ENCODE measurements at regions not wholly inside any gene's neighbourhood (a gene's known extent, or its start where the extent isn't known, plus 50 kb on each side); places are given as distances from the start of the nearest gene placed in this dataset.

DNA sequence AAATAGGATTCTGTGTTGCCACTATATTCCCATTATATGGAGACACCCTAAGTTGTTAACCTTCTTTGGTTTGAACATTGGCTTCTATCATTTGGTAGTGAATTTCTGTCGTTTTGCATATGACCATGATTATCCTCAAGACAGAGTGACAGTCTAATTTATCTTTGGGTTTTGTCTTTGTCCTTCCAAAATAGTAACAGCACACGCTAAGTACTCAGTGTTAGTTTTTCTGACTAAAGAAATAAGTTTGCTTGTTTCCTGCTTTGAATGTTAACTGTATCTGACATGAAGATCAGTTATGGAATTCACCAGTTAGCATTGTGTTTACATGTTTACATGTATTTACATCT, 352.5 kb upstream of the GRM7 start (continued):
- TF ChIP-seq, protein P1, sequence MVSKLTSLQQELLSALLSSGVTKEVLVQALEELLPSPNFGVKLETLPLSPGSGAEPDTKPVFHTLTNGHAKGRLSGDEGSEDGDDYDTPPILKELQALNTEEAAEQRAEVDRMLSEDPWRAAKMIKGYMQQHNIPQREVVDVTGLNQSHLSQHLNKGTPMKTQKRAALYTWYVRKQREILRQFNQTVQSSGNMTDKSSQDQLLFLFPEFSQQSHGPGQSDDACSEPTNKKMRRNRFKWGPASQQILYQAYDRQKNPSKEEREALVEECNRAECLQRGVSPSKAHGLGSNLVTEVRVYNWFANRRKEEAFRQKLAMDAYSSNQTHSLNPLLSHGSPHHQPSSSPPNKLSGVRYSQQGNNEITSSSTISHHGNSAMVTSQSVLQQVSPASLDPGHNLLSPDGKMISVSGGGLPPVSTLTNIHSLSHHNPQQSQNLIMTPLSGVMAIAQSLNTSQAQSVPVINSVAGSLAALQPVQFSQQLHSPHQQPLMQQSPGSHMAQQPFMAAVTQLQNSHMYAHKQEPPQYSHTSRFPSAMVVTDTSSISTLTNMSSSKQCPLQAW (CRISPR knock-in tag; IDR thresholded peaks at IDR 0.05): no peak
- TF ChIP-seq PHF21A (CRISPR knock-in tag; IDR thresholded peaks at IDR 0.05): no peak
- TF ChIP-seq, protein P2, sequence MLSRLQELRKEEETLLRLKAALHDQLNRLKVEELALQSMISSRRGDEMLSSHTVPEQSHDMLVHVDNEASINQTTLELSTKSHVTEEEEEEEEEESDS (CRISPR knock-in tag; IDR thresholded peaks at IDR 0.05; ENCODE audit: borderline replicate concordance): no peak

DNA sequence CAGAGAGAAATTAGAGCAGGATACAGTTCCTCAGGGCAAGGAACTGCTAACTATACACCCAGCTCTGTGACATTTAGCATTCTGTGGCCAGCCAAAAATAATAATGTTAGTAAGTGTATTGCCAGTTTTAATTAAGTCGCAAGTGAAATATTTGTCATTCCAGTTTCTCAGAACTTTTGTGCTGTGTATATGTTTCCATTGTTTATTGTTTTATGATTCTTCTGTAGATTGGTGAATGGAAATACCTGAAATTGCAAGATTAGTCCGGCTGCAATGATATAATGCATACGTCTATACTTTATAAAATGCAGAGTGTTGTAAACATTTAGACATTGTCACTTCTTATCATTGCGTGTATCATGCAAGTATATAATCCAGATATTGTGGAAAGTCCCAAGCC, 351.3 kb upstream of the GRM7 start:
- Histone ChIP-seq H3K27ac (ENCODE audit: extremely low read length, insufficient read depth, low read length) (no peak overlapping the region), H3K4me2 (ENCODE audit: low read depth, low read length) (no peak overlapping the region), H3K9ac (ENCODE audit: insufficient read depth, low read depth, low read length) (no peak overlapping the region), H3K4me3 (replicated peaks in 1 of 3; ENCODE audit: insufficient read depth in 1 of 3, low read depth in 2 of 3, low read length in 3 of 3) (no peak overlapping the region), H2AFZ (ENCODE audit: low read length) (no peak overlapping the region), H3K36me3 (replicated peaks in 1 of 2; ENCODE audit: control insufficient read depth in 1 of 2, insufficient read depth in 2 of 2, low read length in 2 of 2) (no peaks in the 10 kb centered on the region), H4K20me1 (ENCODE audit: insufficient read depth, low read length) (no peaks in the 10 kb centered on the region), H3K4me1 (ENCODE audit: insufficient read depth, low read length) (no peaks in the 10 kb centered on the region), H3K27me3 (ENCODE audit: control insufficient read depth in 1 of 2, insufficient read depth in 2 of 2, low read length in 2 of 2) (no peaks in the 10 kb centered on the region), H3K9me3 (ENCODE audit: low read length) (peaks cover 40% of the 10 kb centered on the region), H3K79me2 (ENCODE audit: insufficient read depth, low read length) (no peaks in the 10 kb centered on the region)
- FAIRE-seq: no peak
- no peak for ATAC-seq
- TF ChIP-seq, protein P3, sequence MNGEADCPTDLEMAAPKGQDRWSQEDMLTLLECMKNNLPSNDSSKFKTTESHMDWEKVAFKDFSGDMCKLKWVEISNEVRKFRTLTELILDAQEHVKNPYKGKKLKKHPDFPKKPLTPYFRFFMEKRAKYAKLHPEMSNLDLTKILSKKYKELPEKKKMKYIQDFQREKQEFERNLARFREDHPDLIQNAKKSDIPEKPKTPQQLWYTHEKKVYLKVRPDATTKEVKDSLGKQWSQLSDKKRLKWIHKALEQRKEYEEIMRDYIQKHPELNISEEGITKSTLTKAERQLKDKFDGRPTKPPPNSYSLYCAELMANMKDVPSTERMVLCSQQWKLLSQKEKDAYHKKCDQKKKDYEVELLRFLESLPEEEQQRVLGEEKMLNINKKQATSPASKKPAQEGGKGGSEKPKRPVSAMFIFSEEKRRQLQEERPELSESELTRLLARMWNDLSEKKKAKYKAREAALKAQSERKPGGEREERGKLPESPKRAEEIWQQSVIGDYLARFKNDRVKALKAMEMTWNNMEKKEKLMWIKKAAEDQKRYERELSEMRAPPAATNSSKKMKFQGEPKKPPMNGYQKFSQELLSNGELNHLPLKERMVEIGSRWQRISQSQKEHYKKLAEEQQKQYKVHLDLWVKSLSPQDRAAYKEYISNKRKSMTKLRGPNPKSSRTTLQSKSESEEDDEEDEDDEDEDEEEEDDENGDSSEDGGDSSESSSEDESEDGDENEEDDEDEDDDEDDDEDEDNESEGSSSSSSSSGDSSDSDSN (CRISPR knock-in tag; IDR thresholded peaks at IDR 0.05): no peak
- no peak for TF ChIP-seq HCFC1 (IDR thresholded peaks at IDR 0.05; ENCODE audit: low read depth, low read length)
- 61% methylated on average over 4 of the region's 4 CpGs for WGBS (ENCODE audit: low lambda C conversion rate)
- POLR2A ChIA-PET: no interaction called here
- no peak for DNase-seq (ENCODE audit: low spot score)
- no TSS peak for BruUV-seq (replicated peaks)
- intact Hi-C loops (cut with micrococcal nuclease; ENCODE audit: unreplicated experiment): no loop called here
- in situ Hi-C loops (cut with HindIII; ENCODE audit: extremely low pct_ligation_motif_present, low pct_unique_long_range_greater_than_20kb): no loop called here
- CTCF ChIA-PET (ENCODE audit: low intra/inter-chr PET ratio, low total read pairs): no interaction called here
